Hematopoietic multipotent progenitor cell treated with erythropoietin and hydrocortisone succinate and interleukin-3 and kit ligand, for 17 days (in vitro differentiated cells): ENCODE measurements at regions not wholly inside any gene's neighbourhood (a gene's known extent, or its start where the extent isn't known, plus 50 kb on each side); places are given as distances from the start of the nearest gene placed in this dataset.
"Not testable (repeated sequence)": the region's sequence is repeated elsewhere in the genome, so short reads cannot be mapped to it uniquely, and the experiment has no call there.

ENCODE experiments used
- DNase-seq: peaks from one replicate; pipeline ENCODE4 v3.0.0-alpha.2; 2015; ENCODE audit warnings: low spot score

DNA sequence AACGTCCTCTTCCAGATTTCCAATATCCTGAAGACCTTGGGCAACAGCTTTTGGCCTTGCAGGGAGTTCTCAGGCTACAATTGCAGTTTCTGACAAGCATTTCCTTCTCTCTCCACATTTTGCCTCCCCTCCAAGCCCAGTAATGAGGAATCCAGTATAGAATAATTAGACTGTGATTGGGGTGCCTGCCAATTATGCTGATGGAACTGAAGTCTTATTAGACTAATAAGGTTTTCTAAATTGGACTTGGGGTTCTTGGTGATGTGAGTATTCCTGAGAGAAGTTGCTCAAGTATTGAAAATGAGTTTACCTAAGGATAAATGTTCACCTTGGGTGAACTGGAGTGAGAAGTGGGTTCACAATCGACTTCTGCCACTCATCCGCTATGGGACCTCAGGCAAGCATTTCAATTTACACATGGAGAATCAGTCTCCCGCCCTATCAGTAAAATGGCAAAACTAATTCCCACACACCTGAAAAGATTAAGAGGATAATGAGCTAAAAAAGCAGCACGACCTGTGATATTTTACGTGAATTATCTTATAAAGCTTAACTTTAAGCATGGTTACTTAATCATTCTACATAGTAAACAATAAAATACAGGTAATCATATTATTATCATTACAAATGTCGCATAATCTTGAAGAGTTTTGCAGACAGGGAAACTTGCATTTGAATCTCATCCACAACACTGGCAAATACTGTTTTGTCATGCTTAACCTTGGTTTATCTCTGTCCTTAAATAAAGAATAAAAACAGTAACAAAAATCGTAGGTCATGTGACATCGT lies 628.0 kb downstream of the TMEM114 start:
- no peak for DNase-seq

DNA sequence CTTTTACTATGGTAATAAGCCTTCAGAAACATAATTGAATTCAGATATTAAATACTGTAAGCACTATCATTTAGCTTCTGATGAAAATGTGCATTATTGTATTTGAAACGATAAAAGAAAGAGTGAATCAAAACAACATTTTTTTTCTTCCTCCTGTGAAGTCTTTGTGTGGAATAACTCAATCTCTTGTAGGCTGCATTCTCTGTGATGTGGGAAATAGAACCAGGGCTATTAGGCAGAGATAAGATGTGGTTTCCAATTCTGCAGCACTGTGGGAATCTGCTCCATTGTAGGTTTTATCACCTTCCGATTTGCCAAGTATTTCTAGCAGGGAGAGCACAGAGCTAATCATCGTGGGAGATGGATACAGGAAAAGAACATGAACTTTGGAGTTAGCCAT lies 624.5 kb downstream of the RBFOX1 start:
- no peak for DNase-seq

DNA sequence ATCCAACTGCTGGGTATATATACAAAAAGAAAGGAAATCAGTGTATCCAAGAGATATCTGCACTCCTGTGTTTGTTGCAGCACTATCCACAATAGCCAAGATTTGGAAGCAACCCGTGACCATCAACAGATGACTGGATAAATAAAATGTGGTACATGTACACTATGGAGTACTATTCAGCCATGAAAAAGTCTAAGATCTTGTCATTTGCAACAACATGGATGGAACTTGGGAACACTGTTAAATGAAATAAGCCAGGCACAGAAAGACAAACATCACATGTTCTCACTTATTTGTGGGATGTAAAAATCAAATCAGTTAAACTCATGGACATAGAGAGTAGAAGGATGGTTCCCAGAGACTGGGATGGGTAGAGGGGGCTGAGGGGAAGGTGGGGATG lies 620.7 kb downstream of the RBFOX1 start:
- no peak for DNase-seq

DNA sequence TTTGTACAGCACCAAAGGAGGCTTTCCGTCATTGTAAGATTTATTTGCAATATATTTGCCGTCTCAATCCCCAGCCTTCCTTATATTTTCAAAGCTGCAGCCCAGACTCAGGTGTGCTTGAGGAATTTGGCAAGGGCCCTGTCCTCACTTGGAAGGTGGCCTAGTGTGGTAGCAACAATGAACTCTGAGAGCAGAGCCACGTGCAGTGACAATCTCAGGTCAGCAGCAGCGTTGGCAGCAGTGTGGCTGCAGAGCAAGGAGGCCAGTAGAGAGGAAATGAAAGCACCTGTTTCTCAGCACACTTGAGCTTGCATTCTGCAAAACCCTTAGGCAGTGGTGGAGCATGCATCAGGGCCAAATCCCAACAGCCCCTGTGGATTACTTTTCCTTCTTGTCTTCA lies 613.5 kb downstream of the RBFOX1 start:
- no peak for DNase-seq

DNA sequence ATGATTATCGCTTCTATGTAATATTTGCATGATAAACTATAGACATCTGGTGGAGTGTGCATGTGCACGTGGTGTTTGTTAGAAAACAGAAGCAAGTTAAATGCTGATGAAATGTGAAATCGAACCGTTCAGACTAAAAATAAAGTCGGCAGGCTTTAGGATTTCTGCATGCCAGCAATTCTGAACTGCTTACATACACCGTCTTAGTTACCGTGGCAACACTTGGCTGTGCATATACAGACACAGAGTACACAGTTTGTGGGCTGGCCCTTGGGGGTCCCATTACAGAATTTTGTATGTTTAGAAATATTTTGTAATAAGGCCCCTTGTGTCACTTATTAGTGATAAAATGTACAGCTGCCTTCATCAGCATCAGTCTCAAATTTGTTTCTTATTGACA lies 605.5 kb downstream of the RBFOX1 start:
- DNase-seq = no peak

DNA sequence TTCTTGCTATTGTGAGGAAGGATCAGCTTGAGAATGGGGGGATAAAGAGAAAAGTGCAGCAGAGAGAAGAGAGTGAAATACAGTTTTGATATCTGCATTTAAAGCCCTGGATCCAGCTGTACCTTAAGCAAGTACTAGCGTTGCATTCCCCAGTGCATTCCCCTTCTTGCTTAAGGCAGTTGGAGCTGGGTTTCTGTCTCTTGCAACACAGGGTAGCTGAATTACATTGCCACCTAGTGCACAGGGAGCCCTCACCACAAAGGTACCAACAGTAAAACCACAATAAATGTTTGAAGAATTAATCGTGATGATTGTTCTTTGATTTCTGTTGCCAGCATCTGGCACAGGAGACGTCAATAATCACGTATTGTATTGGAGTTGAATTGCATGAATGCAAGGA lies 588.7 kb downstream of the RBFOX1 start:
- DNase-seq = no peak

DNA sequence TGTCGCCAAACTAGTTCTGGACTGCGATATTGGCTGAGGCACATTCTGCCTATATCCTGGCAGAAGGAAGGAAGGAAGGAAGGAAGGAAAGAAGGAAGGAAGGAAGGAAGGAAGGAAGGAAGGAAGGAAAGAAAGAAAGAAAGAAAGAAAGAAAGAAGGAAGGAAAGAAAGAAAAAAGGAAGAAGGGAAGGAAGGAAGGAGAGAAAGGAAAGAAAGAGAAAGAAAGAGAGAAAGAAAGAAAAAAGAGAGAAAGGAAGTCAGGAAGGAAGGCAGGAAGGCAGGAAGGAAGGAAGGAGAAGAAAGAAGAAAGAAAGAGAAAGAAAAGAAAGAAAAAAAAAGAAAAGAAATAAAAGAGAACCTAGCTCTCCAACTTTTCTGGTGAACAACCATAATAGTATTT lies 587.1 kb downstream of the RBFOX1 start:
- no peak for DNase-seq

DNA sequence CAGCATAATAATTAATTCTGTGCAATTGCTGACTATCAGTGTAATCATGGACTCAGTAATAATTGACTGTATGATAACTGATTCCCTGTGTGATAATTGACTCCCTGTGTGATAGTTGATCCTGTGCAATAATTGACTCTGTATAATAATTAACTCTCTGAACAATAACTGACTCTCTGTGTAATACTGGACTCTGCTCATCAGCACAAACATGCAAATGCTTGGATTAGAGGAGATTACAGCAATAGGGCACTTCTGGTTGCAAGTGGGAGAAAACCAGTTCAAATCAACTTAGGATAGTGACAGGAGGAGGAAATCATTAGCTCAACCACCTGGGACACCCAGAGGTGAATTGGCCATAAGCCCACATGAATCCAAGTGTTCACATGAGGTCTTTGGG lies 582.1 kb downstream of the RBFOX1 start:
- DNase-seq = no peak

DNA sequence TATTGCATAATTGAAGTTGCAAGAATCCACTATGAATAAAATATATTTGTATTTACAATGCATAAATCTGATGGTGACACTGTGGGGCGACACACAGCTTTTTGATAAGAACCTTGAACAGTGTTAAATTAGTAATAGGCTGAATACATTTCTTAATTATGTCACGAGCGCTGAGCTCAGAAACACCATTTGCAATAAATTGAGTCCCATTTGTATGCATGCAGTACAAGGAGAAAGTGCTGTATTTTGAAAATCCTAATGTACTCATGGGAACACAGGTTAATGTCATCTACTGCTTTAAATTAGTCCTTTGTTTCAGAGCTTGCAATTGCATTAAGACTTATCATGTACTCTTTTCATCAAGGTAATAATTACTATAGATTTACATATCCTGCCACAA lies 579.5 kb downstream of the RBFOX1 start:
- DNase-seq = no peak

DNA sequence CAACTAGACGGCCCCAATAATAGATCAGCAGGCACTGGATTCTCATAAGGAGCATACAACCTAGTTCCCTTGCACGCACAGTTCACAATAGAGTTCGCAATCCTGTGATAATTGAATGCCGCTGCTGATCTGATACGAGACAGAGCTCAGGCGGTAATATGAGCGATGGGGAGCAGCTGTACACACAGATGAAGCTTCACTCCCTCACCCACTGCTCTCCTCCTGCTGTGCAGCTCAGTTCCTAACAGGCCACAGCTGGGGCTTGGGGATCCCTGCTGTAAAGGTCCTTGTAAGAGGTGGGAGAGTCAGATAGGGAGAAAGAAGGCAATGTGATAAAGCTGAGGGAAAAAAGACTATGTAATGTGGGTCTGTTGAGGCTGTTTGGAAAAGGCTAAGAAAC lies 577.5 kb downstream of the RBFOX1 start:
- no peak for DNase-seq

DNA sequence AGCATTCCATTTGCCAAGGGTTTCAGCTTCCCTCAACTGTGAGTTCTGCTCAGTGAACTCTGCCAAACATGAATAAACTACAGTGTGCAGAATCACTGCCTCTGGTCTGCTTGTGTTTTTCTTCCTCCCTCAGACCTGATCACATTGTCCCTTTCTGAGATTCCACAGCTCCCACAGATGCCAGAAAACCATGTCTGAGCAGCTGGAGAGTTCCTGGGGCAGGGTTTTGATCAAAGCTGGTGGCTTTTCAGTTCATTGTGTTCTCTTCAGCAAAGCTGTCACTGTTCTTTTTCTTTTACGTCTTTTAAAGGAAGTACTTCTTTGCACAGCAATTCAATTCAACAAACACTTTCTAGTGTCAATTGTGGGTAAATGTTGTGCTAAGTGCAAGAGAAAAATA lies 555.8 kb downstream of the RBFOX1 start:
- DNase-seq = no peak

DNA sequence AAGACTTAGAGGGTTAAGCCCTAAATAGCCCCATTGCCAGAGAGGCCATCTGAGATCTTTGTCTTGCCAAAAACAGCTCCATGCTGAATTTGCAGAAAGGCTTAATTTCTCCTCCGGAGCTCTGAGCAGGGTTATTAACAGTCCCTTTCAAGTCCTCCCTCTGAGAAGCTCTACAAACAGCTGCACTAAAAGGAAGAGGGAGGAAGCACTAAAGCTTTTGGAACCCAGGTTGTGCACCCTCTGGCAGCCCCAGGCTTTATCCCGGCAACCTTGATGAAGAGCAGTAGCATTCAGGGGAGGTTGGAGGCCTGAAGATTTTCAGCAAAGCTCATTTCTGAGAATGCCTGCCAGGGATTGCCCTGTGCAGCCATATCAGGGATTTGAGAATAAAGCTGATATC lies 554.7 kb downstream of the RBFOX1 start:
- no peak for DNase-seq

DNA sequence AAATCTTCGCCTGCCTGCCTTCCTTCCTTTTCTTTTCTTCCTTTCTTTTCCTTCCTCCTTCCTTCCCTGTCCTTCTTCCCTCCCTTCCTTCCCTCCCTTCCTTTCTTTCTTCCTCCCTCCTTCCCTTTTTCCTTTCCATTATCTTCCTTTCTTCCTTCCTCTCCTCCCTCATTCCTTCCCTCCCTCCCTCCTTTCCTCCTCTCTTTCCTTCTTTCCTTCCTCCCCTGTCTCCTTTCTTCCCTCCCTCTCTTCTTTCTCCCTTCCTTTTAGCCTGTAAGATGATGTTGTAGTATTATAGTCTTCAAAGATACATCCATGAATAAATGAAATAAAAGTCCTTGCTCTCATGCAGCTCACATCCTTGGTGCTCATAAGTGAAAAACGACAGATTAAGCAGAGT lies 539.3 kb downstream of the RBFOX1 start:
- DNase-seq = no peak

DNA sequence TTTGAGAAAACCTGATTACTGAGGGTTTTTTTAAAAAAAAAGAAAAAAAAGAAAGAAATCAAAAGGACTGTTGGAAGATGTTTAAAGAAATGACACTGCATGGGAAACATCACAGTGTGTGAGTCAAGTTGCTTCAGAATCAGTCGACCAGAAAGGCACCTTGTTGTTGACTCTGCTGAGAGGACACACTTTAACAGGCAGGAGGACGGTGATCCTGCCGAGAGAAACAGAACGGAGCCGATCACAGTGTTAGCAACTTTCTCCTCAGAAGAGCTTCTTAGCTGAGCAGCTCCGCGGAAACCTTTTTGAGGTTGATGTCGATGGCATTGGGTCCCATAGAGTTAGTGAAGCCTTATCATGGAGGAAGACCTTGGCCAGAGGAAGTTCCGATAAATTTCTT lies 538.7 kb downstream of the RBFOX1 start:
- no peak for DNase-seq

DNA sequence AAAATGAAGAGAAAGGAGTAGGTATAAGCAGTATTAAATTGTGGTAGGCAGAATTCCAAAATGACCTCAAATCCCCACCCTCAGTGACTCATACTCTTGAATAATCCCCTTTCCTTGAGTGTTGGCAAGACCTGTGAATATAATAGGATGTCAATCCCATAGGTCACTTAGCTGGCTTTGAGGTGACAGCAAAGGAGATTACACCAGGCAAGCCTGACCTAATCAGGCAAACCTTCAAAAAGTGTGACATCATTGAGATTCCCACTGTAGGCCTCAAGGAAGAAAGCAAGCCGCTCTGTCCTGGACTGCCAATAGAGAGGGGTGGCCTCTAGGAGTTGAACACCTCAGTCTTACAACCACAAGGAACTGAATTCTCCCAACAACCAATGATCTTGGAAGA lies 535.2 kb downstream of the RBFOX1 start:
- DNase-seq = no peak

DNA sequence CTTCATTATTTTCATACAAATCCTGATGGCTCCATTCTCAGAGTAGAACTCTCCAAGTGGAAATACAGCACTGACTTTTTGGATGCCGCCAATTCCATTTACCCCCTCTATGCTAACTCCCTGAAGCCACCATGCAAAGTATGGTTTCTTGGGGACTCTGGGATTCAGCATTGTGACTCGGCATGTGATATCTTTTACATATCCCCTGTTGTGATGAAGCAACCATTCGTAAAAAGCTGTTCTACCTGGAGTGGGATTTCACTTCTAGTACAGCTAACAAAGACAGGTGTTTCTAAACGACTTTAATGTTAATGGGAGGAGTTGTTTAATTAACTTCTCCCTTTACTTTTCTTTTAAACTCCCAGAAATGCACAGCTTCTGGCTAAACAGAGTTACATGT lies 533.5 kb downstream of the RBFOX1 start:
- no peak for DNase-seq

DNA sequence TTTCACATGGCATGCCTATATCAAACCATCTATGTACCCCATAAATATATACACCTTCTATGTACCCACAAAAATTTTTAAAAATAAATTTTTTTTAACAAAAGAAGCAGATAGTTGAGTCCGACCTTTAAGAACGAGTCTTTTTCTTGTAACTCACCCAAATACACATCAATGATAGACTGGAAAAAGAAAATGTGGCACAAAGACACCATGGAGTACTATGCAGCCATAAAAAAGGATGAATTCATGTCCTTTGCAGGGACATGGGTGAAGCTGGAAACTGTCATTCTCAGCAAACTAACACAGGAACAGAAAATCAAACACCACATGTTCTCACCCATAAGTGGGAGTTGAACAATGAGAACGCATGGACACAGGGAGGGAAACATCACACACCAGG lies 532.7 kb downstream of the RBFOX1 start:
- not testable (repeated sequence) for DNase-seq

DNA sequence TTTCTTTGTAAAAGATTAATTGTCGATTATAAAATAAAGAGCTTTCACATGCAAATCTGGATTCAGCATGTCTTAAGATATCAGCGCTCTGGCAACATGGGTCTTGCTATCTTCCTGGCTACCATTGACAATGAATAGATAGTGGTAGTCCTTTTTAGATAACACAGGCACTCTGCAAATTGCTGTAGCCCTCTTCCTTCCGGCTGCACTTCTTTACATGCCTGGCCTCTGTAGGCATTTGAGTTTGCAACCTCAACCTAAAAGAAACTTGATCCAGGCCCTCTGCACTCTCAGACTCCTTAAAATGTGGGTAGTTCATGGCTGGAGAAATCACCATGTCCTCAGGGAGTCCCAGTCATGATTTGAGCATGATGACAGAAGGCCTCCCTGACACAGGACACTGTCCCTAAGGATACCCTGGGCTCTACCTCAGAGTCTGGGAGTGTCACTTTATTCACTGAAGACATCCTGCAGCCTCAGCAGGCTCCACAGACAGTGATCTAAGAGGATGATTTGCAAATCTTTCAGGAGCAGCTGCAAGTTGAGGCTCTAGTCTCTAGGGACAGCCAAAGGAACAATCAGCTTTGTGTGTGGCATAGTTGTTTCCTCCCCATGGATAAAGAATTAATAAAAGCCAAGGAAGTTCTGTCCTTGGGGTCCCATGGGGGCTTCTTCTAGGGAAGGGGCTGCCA lies 529.4 kb downstream of the RBFOX1 start:
- DNase-seq = no peak

DNA sequence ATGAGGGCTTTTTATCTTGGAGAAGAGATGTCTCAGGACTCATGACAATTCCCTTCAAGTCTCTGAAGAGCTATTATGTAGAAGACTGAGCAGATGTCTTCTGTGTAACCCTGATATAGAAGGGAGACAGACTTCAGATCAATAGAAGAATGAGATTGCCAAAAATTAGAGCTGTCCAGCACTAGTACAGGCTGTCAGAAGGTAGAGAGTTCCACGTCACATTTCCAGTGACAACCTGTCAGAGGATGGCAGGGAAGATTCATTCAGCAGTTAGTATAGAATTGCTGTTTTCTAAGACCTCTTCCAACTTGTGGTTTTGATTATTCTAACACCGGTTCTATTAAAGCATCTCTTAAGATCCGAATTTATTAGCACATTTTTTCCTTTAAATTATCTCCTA lies 520.6 kb downstream of the RBFOX1 start:
- no peak for DNase-seq

DNA sequence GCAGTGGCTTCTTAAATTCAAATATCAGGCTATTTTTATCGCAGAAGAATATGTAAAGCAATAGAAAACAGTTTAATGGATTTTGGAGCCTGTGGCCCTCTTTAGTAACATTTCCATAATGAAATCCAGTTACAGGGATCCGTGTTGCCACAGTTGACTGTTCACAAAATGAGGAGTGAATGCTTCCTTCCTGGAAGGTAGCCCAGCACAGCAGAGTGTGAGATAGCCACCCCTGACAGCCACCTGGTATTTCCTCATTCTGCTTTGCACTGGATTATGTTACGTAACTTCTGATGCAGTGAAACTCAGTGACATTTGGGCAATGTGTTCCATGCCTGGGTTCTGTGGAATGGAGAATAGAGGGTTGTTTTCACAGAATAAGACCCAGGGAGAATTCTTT lies 517.2 kb downstream of the RBFOX1 start:
- DNase-seq = no peak

DNA sequence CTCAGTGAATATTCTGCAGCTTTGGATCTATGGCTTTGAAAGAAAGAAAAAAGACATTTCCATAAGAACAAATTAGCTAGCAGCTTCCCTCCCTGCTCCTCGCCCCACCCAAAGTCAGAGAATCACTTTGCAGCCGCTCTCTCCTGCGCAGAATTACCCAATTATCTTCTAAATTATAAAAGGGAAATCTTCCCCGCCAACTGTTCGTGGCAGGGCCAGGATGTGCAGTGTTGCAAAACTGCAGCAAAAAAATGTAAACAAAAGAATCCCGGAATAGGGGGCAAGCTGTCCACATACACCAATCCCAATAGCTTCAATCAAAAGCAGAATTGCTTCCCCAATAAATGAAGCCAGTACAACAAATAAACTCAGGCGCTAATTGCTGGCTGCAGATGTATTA lies 510.6 kb downstream of the RBFOX1 start:
- DNase-seq = no peak

DNA sequence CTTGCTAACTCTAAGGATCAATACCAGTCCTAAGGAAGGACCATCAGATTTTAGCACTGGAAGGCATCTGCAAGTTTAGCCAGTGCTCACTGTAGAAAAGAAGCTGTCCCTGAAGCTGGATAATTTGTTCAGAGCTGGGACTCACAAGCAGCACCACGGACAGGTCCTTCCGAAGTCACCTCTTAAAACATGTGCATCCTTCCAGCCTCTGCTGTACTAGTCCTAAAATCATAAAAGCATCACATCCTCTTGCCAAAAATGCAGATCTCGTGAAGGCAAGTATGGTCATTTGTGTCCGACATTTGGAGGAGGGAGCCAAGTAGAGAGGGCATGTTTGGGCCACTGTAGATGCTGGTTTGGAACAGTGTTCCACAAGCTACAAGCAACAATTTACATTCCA lies 506.9 kb downstream of the RBFOX1 start:
- DNase-seq = no peak

DNA sequence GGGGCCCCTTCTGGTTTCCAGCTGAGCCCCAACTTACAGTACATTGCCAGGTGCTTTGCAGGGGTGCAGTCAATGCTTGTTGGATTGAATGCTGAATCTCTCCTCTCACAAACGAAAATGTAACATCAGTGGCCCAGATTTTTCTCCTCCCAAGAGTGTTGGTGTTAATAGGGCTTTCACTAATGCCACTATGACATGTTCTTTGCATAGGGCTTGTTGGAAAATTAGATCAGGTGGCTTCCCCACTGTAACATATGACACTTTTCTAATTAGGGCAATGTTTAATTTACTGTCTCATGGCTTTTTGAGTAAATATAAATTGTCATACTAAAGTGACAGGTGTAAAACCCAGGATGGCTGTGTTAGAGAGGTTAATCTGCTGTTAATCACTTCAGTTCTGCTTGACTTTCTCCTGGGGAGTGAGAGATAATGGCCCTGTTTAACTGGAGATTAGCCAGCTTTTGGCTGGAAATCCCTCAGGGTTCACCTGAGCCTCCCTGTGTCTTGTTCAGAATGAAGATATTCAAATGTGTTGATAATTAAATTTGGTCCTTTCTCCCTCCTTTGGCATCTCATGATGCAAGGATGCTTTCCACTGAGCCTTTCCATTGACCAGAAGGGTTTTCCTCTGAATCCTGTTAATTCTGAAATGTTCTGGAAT lies 502.3 kb downstream of the RBFOX1 start:
- DNase-seq = no peak
